ENCODE measurements at regions not wholly inside any gene's neighbourhood (a gene's known extent, or its start where the extent isn't known, plus 50 kb on each side); places are given as distances from the start of the nearest gene placed in this dataset.

DNA sequence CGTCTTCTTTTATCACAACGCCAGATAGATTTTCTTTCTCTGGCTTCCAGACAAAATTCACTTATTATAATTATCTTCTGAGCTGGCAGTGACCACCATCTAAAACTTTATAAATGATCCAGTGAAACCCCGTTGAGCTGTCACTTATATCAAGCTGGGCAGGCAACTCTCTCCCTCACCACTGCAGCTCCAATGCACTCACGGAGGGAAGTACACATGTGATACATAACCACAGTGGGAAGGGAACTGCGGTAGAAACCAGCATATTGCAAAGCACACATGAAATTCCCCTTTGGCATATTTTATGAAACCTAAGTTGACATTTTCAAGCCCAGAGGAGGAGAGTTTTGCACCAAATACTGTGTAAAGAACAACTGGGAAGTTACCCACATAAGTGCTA is 536.9 kb downstream of the HACE1 start:
- no peak for ATAC-seq
- no peak overlapping the region for H3K4me3 Mint-ChIP-seq
- no peak overlapping the region for H3K27ac Mint-ChIP-seq
- H3K4me1 Mint-ChIP-seq: no peaks in the 10 kb centered on the region
- DNase-seq: no peak
- no peaks in the 10 kb centered on the region for H3K27me3 Mint-ChIP-seq
- no peaks in the 10 kb centered on the region for H3K9me3 Mint-ChIP-seq

DNA sequence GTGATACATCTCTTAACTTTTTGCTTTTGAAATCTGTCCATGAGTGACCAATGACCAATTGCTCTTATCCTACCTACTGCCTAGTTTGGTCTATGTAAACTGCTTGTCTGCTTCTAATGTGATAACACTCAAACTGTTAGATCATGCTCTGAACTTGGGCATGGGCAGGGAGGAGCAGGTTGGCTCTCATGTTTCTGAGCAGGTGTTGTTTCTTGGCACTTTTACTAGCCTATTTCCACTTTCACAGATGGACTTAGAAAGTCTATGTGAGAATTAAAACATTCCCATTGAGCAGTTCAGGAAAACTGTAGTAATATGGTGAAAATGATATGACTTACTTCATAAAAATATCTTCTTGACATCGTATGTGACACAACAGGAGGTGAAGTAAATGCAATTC is 538.4 kb downstream of the HACE1 start:
- DNase-seq: no peak
- no peak overlapping the region for H3K4me3 Mint-ChIP-seq
- H3K27me3 Mint-ChIP-seq: no peaks in the 10 kb centered on the region
- no peaks in the 10 kb centered on the region for H3K9me3 Mint-ChIP-seq
- no peak overlapping the region for H3K27ac Mint-ChIP-seq
- ATAC-seq: no peak
- no peaks in the 10 kb centered on the region for H3K4me1 Mint-ChIP-seq

DNA sequence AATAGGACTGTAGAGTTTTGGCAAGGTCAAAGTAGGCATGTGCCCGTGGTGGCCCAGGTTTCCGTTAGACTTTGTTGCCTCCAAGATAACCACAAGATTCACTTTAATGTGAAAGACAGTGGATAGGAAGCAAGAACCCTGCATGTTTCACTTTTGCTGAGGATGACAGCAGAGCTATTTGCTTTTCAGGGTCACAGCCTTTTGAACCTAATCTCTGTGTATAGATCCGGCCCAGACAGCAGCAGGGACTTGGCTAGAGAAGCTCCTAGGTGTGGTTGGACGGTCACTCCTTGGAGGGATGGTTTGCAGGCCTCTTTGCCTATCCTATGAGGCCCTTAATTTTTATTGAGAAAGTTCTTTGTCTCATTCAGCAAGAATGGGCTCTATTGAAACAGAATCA is 538.8 kb downstream of the HACE1 start:
- Mint-ChIP-seq H3K4me1 (no peaks in the 10 kb centered on the region), H3K27ac (no peak overlapping the region), H3K27me3 (no peaks in the 10 kb centered on the region), H3K9me3 (no peaks in the 10 kb centered on the region), H3K4me3 (no peak overlapping the region)
- no peak for ATAC-seq
- no peak for DNase-seq

DNA sequence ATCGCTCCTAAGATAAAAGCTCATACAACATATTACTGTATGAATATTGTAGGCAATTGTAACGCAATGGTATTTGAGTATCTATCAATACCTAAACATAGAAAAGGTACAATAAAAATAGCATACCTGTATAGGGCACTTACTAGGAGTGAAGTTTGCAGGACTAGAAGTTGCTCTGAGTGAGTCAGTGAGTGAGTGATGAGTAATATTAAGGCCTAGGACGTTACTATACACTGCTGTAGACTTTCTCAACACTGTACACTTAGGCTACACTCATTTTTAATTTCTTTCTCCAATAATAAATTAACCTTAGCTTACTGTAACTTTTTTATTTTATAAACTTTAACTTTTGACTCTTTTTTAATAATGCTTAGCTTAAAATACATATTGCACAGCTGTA is 546.9 kb downstream of the HACE1 start:
- Mint-ChIP-seq H3K4me3 (no peak overlapping the region), H3K27me3 (no peaks in the 10 kb centered on the region), H3K27ac (no peak overlapping the region), H3K4me1 (no peaks in the 10 kb centered on the region), H3K9me3 (no peaks in the 10 kb centered on the region)
- DNase-seq: no peak
- ATAC-seq: no peak

DNA sequence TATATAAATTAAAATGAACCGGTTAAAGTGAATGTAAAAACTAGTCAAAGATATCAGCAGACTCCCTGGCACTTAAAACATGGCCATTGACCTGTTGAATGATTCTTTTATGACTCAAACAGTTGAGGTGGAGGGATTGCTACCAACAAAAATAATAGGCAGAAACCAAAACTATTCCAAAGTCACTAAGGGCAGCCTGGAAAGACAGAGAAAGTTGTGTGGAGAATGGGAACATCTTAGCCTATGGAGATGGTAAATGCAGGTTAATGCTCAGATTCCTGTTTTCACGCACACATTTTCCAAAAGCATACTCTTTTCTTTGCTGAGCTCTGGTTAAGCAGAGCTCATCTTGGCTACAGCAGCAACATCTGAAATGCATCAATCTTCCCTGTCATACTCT is 553.5 kb downstream of the HACE1 start:
- H3K9me3 Mint-ChIP-seq: no peaks in the 10 kb centered on the region
- ATAC-seq: no peak
- H3K27me3 Mint-ChIP-seq: no peaks in the 10 kb centered on the region

DNA sequence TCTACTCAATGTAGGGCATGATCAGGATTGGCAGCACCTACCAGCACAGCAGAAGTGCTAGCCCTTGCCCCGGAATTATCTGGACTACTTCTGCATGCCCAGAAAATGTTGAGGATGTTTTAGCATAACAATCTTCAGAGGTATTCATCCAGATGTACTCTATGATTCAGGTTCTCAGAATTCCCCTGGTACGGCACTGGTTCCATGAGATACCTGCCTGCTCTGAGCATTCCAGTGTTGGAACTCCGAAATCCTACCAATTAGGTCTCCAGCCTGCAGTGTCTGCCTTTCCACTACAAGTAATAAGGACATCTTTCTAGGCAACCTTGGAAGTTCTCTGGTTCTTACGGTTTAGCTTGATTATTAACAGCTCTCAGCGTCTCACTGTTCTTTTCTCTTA is 554.5 kb downstream of the HACE1 start:
- Mint-ChIP-seq H3K27ac (no peak overlapping the region), H3K27me3 (no peaks in the 10 kb centered on the region), H3K4me3 (no peak overlapping the region), H3K4me1 (no peaks in the 10 kb centered on the region), H3K9me3 (no peaks in the 10 kb centered on the region)
- ATAC-seq: no peak
- no peak for DNase-seq

More for the DNA sequence above, 553.5 kb downstream of the HACE1 start:
- Mint-ChIP-seq H3K4me3 (no peak overlapping the region), H3K27ac (no peak overlapping the region), H3K4me1 (no peaks in the 10 kb centered on the region)
- no peak for DNase-seq

DNA sequence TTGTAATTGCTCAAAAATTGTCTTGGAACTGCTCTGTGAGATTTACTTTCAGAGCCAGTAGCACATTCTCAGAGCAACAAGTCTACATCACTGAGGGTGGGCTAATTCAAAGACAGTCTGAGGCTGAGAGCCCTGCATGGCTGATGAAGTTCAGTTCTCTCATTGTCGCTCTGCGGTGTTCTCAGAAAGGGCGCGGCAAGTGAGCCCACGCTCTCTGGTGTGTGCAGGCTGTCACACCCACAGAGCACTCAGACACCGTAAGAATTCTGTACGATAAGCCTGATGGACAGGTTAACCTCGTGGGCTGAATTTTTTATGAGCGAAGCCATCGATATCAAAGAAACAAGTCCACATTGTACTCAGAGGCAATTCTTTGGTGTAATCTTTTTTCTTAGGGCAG is 557.8 kb downstream of the HACE1 start:
- DNase-seq: no peak
- ATAC-seq: no peak
- Mint-ChIP-seq H3K9me3 (no peaks in the 10 kb centered on the region), H3K27me3 (no peaks in the 10 kb centered on the region), H3K4me3 (no peak overlapping the region), H3K4me1 (no peaks in the 10 kb centered on the region), H3K27ac (no peak overlapping the region)

DNA sequence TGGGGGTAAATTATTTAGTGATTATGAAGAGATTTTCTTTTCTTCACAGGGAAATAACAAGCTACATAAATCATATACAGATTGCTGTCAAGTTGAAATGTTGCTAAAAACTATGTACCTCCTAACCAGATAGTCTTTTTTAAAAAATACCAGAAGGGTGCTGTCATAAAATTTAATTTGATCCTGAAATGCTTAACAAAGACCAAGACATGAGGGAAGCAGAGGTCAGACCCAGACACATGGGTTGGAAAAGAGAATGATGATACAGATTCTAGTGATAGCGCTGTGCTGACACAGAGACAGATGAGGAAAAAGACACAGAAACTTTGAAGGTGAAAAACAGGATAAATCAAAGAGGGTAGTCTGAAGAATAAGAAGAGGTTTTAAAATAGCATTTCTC is 573.1 kb downstream of the HACE1 start:
- ATAC-seq: no peak
- Mint-ChIP-seq H3K4me3 (no peak overlapping the region), H3K27me3 (no peaks in the 10 kb centered on the region), H3K9me3 (peaks cover 0 to 4% of the 10 kb centered on the region in 2 donors), H3K4me1 (no peaks in the 10 kb centered on the region), H3K27ac (no peak overlapping the region)
- no peak for DNase-seq

DNA sequence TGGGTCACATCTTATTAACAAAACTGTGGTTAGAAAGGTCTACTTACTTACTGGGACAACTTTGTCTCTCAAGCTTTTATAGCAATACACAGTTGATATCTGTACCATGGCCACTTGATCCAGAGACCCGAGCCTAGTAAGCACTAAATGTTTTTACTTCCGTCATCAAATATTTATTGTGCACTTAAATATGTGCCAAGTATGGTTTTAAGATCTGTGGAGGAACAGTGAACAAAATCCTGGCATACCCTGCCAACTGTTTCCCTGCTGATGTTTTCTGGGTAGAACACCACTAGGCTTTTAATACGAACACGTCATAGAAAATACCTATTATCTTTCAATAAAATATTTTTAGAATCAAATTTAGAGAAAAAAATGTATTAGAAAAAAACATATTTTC is 574.8 kb downstream of the HACE1 start:
- no peak overlapping the region for H3K27ac Mint-ChIP-seq
- no peaks in the 10 kb centered on the region for H3K27me3 Mint-ChIP-seq
- H3K4me3 Mint-ChIP-seq: no peak overlapping the region
- DNase-seq (no peak), ATAC-seq (no peak)
- H3K4me1 Mint-ChIP-seq: no peaks in the 10 kb centered on the region
- H3K9me3 Mint-ChIP-seq: peaks cover 0 to 4% of the 10 kb centered on the region in 2 donors

DNA sequence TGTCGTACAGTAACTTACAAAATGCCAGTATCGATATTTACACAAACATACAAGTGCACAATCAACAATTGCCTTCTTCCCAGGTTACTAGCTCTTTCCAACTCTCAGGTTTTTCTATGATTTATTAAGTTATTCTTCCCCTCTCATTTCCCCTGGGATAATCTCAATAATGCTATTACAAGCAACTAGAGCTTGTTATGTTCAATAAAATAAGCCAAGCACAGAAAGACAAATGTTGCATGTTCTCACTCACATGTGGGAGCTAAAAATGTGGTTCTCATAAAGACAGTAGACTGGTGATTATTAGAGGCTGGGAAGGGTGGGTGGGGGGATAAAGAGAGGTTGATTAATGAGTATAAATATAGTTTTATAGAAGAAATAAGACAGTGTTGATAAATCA is 577.1 kb downstream of the HACE1 start:
- H3K4me1 Mint-ChIP-seq: no peaks in the 10 kb centered on the region
- ATAC-seq (no peak), DNase-seq (no peak)
- peaks cover 5 to 14% of the 10 kb centered on the region in 2 donors for H3K9me3 Mint-ChIP-seq
- H3K27ac Mint-ChIP-seq: no peak overlapping the region
- H3K4me3 Mint-ChIP-seq: no peak overlapping the region
- H3K27me3 Mint-ChIP-seq: no peaks in the 10 kb centered on the region

DNA sequence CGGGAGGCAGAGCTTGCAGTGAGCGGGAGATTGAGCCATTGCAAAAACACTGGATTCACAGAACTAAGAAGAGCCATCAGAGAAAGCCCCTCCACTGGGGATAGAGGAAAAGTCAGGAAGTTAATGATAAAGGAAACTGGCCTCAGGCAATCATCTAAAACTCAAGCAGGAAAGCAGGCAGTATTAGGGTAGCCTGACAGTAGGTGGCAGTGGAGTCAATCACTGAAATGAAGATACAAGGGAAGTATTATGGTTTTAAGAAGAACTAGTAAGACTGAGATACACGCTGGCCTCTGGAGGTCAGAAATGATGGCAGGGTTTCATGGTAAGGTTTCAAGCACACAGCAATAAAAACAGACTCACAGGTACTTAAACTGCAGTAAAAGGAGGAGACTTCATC is 578.3 kb downstream of the HACE1 start:
- H3K9me3 Mint-ChIP-seq: peaks cover 9 to 14% of the 10 kb centered on the region in 2 donors
- DNase-seq (no peak), ATAC-seq (no peak)
- no peaks in the 10 kb centered on the region for H3K4me1 Mint-ChIP-seq
- no peak overlapping the region for H3K4me3 Mint-ChIP-seq
- no peak overlapping the region for H3K27ac Mint-ChIP-seq
- no peaks in the 10 kb centered on the region for H3K27me3 Mint-ChIP-seq

DNA sequence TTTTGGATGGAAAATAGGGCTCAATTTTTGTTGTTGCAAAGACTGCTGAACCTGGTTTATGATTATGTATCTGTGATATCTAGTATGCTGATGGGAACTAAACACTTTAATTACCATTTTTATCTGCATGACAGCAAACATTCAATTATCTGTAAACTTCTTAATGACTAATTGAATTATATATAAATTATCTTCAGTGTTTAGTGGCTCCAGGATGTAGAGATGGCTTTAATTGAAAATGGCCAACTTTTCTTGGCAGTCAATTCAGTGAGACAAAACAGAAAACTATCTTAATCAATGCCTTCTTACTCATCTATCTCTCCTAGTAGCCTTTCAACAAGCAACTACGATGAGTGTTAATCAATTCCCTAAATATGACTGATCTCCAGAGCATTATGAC is 591.3 kb downstream of the HACE1 start:
- DNase-seq: no peak
- no peak overlapping the region for H3K4me3 Mint-ChIP-seq
- H3K27ac Mint-ChIP-seq: no peak overlapping the region
- no peaks in the 10 kb centered on the region for H3K9me3 Mint-ChIP-seq
- no peak for ATAC-seq
- no peaks in the 10 kb centered on the region for H3K27me3 Mint-ChIP-seq
- H3K4me1 Mint-ChIP-seq: no peaks in the 10 kb centered on the region

DNA sequence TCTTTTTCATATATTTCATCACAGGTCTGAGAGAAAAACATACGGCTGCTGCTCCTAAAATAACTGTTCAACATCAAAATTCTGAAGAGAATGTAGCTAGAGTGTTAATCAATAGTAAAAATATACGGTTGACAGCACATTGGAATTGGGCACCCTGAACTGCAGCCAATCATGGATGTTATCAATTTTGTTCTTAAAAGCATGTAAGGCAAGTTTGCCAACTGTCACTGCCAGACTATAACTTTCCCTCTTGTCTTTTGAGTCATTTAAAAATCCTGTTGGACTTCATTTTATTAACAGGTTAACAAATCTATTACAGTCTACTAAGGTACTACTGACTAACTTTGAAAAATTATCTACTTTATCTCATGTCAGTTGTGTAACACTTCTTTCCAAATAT is 592.8 kb downstream of the HACE1 start:
- no peak overlapping the region for H3K27ac Mint-ChIP-seq
- no peak for DNase-seq
- H3K4me3 Mint-ChIP-seq: no peak overlapping the region
- no peaks in the 10 kb centered on the region for H3K4me1 Mint-ChIP-seq
- no peaks in the 10 kb centered on the region for H3K9me3 Mint-ChIP-seq
- no peak for ATAC-seq
- no peaks in the 10 kb centered on the region for H3K27me3 Mint-ChIP-seq

DNA sequence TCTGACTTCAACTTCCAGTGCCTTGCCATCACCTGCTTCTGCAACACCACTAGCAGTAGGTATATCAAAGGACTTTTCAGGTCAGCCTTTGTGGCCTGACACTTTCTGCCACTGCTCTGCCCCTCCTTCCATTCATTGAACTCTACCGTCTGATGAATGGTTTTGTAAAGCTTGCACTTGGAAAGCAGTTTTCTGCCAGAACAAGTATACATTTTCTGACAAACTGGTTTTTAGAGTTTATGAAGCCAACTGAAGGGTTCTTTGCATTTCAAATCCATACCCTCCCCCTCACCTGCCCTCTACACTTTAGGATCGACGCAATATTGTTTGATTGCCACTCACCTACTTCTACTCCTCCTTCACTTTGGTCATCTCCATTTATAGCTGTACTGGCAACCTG is 603.1 kb downstream of the HACE1 start:
- Mint-ChIP-seq H3K4me1 (no peaks in the 10 kb centered on the region), H3K27ac (no peak overlapping the region), H3K9me3 (no peaks in the 10 kb centered on the region), H3K4me3 (no peak overlapping the region), H3K27me3 (no peaks in the 10 kb centered on the region)
- ATAC-seq (no peak), DNase-seq (no peak)

DNA sequence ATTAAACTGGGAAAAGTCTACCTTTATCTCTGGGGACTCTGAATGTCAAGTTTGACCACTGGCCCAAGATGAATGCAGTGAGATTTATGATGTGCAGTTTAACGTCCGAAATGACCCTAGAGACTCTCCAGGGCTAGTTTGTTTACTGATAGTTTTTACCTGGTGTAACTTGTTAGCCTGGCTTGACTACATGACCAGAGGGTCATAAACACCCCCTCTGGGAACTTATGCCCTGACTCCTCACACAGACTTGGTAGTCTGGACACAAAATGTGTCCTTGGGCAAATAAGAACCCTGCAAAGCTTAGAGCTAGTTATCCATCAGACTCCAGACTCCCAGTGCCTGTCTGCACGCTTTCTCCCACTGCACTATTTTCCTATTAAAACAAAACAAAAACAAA is 606.5 kb downstream of the HACE1 start:
- H3K4me3 Mint-ChIP-seq: no peak overlapping the region
- no peaks in the 10 kb centered on the region for H3K27me3 Mint-ChIP-seq
- H3K4me1 Mint-ChIP-seq: no peaks in the 10 kb centered on the region
- H3K9me3 Mint-ChIP-seq: peaks cover 0 to 5% of the 10 kb centered on the region in 2 donors
- DNase-seq: no peak
- H3K27ac Mint-ChIP-seq: no peak overlapping the region
- ATAC-seq: no peak

DNA sequence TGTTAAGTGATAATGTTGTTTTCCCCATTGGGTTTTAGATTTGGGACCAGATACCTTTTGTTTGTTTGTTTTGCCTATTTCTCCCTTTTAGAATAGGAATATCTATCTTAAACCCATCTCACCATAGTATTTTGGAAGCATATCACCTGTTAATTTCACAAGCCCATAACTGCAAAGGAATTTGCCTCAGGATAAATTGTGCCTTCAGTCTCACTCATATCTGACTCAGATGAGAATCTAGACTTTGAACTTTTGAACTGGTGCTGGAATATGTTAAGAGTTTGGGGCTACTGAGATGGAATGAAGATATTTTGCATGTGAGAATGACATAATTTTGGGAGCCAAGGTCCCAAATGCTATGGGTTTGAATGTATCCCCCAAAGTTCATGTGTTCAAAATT is 607.4 kb downstream of the HACE1 start:
- peaks cover 0 to 13% of the 10 kb centered on the region in 2 donors for H3K9me3 Mint-ChIP-seq
- no peak overlapping the region for H3K27ac Mint-ChIP-seq
- ATAC-seq (no peak), DNase-seq (no peak)
- H3K27me3 Mint-ChIP-seq: no peaks in the 10 kb centered on the region
- H3K4me3 Mint-ChIP-seq: no peak overlapping the region
- H3K4me1 Mint-ChIP-seq: no peaks in the 10 kb centered on the region

DNA sequence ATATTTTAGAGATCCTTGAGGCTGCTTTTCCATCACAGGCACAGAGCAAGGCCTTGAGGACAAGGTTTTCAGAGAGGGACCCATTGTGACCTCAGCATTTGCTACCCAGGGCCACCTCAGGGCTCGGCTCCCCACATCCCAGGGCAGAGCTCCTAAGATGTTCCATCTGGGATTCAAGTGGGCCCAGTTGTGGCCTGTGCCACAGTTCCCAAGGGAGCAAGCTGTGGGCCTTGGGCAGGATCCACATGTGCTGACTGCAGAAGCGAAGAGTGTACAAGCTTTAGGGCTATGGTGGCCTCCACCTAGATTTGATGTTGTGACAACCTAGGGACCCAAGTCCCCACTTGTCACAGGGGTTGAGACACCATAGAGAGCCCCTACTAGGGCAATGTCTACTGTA is 608.1 kb downstream of the HACE1 start:
- no peak overlapping the region for H3K4me3 Mint-ChIP-seq
- H3K4me1 Mint-ChIP-seq: no peaks in the 10 kb centered on the region
- ATAC-seq (no peak), DNase-seq (no peak)
- peaks cover 0 to 13% of the 10 kb centered on the region in 2 donors for H3K9me3 Mint-ChIP-seq
- H3K27me3 Mint-ChIP-seq: no peaks in the 10 kb centered on the region
- no peak overlapping the region for H3K27ac Mint-ChIP-seq

DNA sequence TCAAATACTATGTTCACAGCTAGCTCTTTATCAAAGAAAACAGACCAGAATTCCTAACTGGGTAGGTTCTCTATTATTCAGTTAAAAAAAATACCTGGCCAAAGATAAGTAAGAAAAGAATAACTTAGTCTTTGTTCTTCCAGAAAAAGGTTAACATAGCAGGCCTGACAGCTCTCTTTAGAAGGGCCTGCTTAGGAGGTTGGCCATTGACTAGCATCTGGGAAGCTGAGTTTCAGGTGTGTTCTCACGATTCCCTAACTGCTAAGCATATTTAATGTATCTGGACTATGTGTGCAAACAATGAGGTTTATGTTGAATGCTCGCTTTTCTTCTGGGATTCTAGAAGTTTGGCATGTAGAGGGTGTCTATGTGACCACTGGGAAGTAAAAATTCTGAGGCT is 618.9 kb downstream of the HACE1 start:
- ATAC-seq (no peak), DNase-seq (no peak)
- Mint-ChIP-seq H3K4me3 (no peak overlapping the region), H3K27ac (no peak overlapping the region), H3K9me3 (peaks cover 10 to 15% of the 10 kb centered on the region in 2 donors), H3K4me1 (no peaks in the 10 kb centered on the region), H3K27me3 (no peaks in the 10 kb centered on the region)

Data from stimulated activated naive CD8-positive, alpha-beta T cell treated with anti-CD3 and anti-CD28 coated beads, Interleukin-15, amount 100 ng/mL, for 72 hours (primary cell).